ENCODE measurements at regions not wholly inside any gene's neighbourhood (a gene's known extent, or its start where the extent isn't known, plus 50 kb on each side); places are given as distances from the start of the nearest gene placed in this dataset.

DNA sequence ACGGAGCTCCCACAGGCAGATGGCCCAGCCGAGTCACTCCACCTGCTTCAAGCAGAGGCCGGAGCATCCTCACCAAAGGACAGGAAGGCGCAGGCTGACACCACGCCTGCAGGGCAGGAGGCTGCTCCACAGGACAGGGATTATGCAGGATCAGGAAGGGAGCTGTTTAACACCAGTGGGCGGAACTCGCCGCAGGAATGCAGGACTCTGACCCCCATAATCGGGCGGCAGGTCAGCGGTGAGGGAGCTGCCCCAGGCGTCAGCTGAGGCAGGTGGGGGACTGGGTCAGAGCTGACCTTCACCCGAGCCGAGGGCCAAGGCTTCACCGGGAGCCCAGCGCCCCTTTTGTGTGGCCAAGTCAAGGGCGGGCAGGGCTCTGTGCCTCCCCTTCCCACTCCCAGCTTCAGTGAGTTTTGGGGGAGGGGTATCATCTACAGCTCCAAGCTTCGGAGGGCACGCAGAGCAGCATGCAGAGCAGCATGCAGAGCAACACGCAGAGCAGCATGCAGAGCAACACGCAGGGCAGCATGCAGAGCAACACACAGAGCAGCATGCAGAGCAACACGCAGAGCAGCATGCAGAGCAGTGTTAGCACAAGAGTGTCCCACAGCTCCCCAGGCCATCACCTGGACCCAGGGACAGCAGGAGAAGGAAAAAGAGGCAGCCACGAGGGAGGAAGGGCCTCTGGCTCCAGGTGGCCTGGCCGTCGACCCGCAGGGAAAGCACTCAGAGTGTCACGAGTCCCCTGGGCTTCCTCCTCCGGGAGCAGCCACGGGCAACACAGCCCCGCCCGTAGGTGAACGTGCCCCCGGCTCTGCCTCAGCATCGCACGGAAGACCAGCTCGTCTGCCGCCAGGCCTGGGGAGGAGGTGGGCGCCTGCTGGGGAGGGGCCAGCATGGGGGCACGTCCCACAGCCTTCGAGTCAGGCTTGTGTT is 151.7 kb upstream of the PPP2R2D start:
- TF ChIP-seq, protein P1, sequence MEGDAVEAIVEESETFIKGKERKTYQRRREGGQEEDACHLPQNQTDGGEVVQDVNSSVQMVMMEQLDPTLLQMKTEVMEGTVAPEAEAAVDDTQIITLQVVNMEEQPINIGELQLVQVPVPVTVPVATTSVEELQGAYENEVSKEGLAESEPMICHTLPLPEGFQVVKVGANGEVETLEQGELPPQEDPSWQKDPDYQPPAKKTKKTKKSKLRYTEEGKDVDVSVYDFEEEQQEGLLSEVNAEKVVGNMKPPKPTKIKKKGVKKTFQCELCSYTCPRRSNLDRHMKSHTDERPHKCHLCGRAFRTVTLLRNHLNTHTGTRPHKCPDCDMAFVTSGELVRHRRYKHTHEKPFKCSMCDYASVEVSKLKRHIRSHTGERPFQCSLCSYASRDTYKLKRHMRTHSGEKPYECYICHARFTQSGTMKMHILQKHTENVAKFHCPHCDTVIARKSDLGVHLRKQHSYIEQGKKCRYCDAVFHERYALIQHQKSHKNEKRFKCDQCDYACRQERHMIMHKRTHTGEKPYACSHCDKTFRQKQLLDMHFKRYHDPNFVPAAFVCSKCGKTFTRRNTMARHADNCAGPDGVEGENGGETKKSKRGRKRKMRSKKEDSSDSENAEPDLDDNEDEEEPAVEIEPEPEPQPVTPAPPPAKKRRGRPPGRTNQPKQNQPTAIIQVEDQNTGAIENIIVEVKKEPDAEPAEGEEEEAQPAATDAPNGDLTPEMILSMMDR (IDR thresholded peaks at IDR 0.05), result no peak
- TF ChIP-seq POLR2A (IDR thresholded peaks at IDR 0.05), result no peak

All from Peyer's patch (tissue), 4 donors.